Hematopoietic multipotent progenitor cell treated with erythropoietin and hydrocortisone succinate and interleukin-3 and kit ligand, for 15 days (in vitro differentiated cells): ENCODE measurements at regions not wholly inside any gene's neighbourhood (a gene's known extent, or its start where the extent isn't known, plus 50 kb on each side); places are given as distances from the start of the nearest gene placed in this dataset.

Experiments
- DNase-seq: peaks from one replicate; pipeline ENCODE4 v3.0.0-alpha.2; 2015; ENCODE audit warnings: low spot score

GRCh38 chr17:12290207-12290606, 269.5 kb downstream of the MAP2K4 start:
- no peak for DNase-seq

- DNase-seq, result no peak
Measured at GRCh38 chr17:12296209-12296625, 275.5 kb downstream of the MAP2K4 start.

GRCh38 chr17:12301551-12301950, 280.9 kb downstream of the MAP2K4 start:
- no peak for DNase-seq

- DNase-seq, result no peak
Measured at GRCh38 chr17:12302711-12303110, 282.0 kb downstream of the MAP2K4 start.

DNA sequence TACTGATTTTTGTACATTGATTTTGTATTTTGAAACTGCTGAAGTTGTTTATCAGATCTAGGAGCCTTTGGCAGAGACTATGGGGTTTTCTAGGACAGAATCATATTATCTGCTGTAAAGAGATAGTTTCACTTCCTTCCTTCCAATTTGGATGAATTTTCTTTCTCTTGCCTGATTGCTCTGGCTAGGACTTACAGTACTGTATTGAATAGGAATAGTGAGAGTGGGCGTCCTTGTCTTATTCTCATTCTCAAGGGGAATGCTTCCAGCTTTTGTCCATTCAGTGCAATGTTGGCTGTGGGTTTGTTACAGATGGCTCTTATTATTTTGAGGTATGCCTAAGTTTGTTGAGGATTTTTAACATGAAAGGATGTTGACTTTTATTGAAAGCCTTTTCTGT, 290.1 kb downstream of the MAP2K4 start:
- no peak for DNase-seq

DNA sequence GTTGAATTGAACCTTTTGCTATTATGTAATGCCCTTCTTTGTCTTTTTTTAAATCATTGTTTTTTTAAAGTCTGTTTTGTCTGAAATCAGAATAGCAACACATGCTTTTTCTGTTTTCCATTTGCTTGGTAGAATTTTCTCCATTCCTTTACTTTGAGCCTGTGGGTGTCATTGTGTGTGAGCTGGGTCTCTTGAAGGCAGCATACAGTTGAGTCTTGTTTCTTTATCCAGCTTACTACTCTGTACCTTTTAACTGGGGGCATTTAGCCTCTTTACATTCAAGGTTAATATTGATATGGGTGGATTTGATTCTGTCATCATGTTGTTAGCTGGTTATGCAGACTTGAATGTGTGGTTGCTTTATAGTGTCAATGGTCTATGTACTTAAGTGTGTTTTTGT, 292.0 kb downstream of the MAP2K4 start:
- DNase-seq, result no peak

GRCh38 chr17:12313786-12314185, 293.1 kb downstream of the MAP2K4 start:
- no peak for DNase-seq

GRCh38 chr17:12316021-12316420, 295.3 kb downstream of the MAP2K4 start:
- DNase-seq, result no peak

- DNase-seq, result no peak
Measured at GRCh38 chr17:12318571-12319266, 298.0 kb downstream of the MAP2K4 start.

DNA sequence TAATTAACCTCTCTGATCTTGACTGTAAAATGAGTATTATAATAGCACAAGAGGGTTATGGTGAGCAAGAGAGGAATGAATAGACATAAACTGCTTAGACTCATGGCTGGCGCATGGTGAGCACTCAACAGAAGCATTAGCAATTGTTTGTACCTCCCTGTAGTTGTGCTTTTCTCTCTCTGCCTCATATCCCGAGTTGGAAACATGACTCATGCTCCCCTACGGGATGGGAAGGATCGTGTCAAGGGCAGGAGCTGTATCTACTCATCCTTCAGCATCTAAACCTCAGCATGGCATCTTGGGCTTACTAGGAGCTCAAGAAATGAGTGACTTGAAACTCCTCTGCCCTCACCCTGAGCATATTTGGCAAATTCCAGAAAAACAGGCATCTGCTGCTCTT, 299.6 kb downstream of the MAP2K4 start:
- no peak for DNase-seq

DNA sequence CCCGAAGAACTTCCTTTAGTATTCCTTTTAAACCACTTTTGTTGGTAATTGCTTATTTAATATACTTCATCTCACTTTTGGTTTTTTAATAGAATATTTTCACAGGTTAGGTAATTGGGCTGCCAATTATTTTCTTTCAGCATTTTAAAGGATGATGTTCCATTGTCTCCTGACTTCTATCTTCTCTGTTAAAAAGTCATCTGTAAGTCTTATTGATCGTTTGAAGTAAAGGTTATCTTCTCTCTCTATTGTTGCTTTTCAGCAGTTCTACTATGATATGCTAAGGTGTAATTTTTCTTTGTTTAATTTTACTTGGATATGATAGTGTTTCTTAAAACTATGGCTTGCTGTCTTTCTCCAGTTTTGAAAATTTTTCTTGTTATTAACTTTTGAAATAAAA, 307.5 kb downstream of the MAP2K4 start:
- DNase-seq, result no peak

DNA sequence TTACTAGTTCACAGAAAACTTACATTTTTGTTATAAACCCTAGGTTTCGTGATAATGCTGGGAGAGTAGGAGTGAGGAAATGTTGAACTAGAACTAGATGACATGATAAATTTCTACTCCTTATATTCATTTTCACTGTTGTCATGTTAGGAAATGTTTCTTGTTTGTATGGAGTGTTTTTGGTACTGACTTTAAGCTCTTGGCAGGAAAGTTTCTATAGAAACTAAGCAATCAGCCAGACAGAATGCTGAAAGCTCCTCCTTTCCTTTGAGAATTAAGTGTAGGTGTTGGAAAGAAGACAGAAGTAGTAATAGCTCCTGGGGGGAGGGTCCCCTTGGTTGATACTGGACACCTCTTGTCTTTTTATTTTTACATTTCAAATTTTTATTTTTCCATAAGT, 309.8 kb downstream of the MAP2K4 start:
- no peak for DNase-seq

DNA sequence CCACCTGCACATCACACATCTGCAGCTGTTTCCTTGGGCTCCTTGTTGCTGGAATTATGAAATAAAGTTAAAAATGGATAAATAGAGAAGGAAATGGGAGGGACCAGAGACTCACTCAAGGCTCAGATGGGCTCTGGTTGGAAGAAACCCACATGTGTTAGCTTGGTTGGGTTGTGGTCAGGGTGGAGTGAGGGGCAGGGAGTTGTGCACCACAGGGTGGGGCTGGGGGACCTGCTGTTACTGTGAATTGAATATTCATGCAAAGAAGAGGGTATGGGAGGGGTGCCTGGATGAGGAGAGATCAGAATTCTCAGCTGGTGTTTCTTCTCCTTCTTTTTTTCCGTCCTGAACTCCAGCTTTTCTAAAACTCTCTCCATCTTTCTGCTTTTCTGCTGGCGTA, 320.7 kb downstream of the MAP2K4 start:
- DNase-seq, result no peak

- no peak for DNase-seq
Measured at GRCh38 chr17:12342161-12342560, 321.5 kb downstream of the MAP2K4 start.

DNA sequence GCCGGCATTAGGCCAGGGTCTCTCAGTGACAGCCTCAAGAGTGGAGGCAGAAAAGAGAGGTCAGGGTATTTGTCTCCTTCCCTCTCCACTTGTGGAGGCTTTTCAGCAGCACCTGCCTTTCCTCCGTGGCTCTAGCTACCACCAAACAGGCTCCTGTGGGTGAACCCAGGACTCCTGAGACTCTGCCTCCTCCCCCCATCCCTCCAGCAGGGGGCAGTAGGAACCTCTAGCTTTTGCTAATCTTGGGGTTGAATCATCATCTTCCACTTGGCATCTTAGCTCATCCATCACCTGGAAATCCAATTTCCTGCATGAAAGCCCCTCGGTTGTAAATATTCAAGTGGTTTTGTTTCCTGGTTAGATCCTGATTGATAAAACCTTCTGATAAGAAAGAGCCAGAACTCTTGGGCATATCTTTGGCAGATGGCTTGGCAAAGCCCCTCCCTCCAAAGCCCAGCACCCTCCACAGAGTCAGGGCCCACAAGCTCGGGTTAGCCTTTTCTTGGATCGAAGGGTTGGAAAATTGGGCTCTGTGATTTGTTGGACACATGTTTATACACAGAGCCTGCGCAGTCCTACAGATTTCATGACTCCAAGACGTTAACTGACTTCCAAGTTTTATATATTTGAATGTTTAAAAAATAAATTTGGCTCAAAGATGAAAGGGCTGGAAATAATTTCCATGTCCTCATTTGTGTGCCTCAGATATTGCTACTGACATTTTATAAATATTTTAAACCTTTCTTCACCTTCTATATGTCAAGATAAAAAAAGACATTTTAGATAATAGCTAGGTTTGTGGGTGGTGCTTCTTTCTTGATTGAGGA, 322.1 kb downstream of the MAP2K4 start:
- DNase-seq, result no peak

DNA sequence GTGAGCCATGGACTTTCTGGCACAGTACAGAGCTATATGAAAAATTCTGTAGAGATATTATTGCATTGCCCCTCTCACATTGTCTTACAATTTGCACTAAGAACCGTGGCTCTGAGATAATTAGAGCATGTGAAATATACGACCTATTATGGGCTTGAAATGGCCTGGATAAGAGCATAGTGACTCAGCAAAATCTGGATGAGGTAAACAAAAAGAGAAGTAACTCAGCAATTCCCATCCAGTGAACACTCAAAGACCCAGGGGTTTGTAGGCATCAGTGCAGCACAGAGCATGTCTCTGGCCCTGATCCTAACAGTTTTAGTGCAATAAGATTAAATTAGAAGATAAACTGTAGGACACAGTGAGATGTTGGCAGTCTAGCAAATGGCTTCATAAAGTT, 317.2 kb upstream of the MYOCD start:
- no peak for DNase-seq

GRCh38 chr17:12349297-12349696, 316.4 kb upstream of the MYOCD start:
- DNase-seq, result no peak

GRCh38 chr17:12352127-12352526, 313.6 kb upstream of the MYOCD start:
- DNase-seq, result no peak

GRCh38 chr17:12357600-12357999, 308.1 kb upstream of the MYOCD start:
- DNase-seq, result no peak

GRCh38 chr17:12358477-12358876, 307.2 kb upstream of the MYOCD start:
- DNase-seq, result no peak

DNA sequence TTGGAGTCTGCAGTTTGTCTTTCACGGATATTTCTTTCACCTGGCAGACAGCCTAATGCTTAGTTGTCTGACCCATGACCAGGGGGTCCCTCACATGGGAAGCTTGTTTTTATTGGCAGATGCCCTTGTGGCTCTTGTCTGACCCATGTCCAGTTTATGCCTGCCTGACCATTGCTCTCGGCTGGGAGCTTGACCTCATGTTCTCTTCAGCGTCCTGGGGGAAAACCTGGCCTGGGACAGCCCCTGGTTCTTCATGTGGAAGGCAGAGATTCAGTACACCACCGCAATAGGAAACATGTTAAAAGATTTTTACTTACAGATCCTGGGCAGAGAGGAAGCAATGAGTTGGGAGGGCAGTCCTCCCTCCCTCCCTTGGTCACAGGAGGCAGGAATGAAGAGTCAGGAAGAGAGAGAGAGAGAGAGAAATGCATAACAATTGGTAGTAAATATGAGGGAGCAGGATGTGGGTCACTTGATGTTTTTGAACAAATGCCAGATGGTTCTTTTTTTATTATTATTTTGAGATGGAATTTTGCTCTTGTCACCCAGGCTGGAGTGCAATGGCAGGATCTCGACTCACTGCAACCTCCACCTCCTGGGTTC, 302.7 kb upstream of the MYOCD start:
- DNase-seq, result no peak

- no peak for DNase-seq
Measured at GRCh38 chr17:12365805-12366204, 299.9 kb upstream of the MYOCD start.

- DNase-seq, result no peak
Measured at GRCh38 chr17:12369065-12369464, 296.6 kb upstream of the MYOCD start.
